Stimulated activated CD4-positive, alpha-beta T cell treated with anti-CD3 and anti-CD28 coated beads, Interleukin-1b, Interleukin-23, amount 100 ng/mL, for 4 hours (primary cell): ENCODE measurements at regions not wholly inside any gene's neighbourhood (a gene's known extent, or its start where the extent isn't known, plus 50 kb on each side); places are given as distances from the start of the nearest gene placed in this dataset.

Experiments used
- DNase-seq, 2 donors: peaks; one replicate each; pipeline ENCODE4 v3.0.0-alpha.2; 2020; ENCODE audit warnings: low read depth in 2 of 2

GRCh38 chr21:31410499-31411131, 66.6 kb upstream of the TIAM1 start:
- DNase-seq = no peak

DNA sequence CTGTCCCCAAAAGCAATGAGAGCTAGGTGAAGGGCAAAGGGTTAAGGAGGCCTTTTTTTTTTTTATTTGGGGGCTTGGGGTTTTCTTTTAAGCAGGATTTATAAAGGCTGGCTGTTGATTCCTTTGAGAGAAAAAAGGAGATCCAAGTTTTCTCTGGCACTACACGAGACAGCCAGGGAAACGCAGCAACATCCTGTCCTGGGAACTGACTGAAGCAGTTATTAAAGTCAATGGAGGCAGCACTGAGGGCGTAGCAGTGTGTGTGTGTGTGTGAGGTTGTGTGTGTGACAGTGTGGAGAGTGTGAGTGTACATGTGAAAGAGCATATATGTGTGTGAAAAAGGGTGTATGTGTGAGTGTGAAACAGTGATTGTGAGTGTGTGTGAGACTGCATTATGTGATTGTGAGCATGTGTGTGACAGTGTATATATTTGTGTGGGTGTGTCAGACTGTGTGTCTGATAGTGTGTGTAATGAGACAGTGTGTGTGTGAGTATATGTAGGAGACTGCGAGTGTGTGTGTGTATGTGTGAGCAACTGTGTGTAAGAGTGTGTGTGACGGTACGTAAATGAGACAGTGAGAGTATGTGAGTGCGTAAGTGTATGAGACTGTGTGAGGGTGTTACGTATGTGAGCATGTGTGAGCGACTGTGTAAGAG, 65.9 kb upstream of the TIAM1 start:
- DNase-seq = no peak

DNA sequence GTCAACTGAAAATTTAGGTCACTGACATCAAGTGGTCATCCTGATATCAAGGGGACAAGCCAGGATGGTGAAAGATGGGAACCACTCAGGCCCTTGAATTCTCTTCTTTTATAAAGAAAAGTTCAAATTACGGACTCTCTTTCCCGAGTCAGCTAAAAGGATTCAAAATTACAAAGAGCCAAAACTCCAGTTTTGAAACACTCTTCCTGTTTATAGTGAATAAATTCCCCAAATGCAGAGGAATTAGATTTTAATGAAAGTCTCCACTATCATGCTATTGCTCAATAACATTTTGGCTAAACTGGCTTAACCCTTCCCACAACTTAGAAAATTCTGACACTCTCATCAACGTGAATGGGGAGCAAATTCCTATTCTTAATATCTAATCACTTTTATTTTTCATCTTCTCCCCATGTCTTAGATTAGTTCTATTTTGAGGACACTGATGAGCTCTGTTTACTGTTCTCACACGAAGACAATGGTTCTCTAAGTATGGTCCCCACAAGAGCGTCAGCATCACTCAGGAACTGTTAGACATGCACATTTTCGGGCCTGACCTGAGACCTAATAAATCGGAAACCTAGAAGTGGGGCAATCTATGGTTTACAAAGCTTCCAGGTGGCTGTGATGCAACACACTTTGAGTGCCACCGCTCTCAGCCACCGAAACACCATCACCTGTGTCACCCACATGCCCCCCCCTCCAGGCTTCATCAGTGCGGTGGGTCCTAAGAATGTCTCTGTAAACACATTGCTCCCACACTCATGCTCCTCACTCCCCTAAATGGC, 64.4 kb upstream of the TIAM1 start:
- DNase-seq = no peak

DNA sequence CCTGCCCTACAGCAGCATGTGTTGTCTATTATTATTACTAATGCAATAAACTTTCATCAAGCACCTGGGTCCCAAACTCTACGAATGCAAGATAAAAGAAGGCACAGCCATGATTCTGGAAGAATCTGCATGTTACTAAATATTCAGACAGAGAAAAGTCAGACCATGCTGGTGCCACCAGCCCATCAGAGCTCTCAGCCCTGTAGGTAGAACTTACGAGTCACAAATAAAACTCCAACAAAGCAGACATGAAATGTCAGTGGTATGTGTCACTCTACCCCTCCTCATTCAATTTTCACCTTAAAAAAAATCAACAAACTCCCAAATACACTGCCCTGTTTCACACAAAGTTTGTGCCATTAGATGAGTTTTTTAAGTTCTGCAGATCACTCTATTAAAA, 62.4 kb upstream of the TIAM1 start:
- no peak for DNase-seq

DNA sequence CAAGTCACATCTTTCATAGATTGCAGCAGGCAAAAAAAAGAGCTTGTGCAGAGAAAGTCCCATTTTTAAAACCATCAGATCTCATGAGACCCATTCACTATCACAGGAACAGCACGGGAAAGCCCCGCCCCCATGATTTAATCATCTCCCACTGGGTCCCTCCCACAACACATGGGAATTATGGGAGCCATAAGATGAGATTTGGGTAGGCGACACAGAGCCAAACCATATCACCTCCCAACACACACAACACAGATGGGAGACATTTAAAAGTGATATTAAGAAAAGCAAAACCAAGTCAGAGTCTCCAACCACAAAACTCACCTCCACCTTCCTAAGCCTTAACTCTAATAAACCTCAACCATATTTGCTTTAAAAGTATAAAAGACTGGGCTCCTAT, 61.5 kb upstream of the TIAM1 start:
- DNase-seq = no peak

- DNase-seq = no peak
These were observed 59.7 kb upstream of the TIAM1 start for GRCh38 chr21:31403596-31404333.

GRCh38 chr21:31399591-31399990, 55.5 kb upstream of the TIAM1 start:
- DNase-seq = no peak

GRCh38 chr21:31398574-31398973, 54.5 kb upstream of the TIAM1 start:
- no peak for DNase-seq

GRCh38 chr21:31397939-31398338, 53.9 kb upstream of the TIAM1 start:
- no peak for DNase-seq

DNA sequence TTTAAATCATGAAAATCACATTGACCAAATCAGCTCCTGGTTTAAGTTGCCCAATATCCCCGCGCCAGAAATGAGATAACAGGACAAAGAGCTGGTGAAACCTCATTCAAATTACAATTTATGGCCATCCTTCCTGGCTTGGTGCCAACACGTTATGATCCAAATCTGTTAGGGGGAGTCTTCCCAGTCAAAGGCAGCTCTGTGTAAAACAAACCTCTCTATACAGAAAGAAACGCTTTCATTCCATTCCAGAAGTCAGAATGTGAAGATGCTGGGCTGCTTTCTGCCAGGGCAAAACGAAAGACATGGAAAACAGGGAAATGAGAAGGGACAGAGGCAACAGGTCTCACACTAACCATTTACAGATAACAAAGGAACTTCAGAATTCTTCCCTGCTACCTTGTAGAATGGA, 53.5 kb upstream of the TIAM1 start:
- DNase-seq = no peak

DNA sequence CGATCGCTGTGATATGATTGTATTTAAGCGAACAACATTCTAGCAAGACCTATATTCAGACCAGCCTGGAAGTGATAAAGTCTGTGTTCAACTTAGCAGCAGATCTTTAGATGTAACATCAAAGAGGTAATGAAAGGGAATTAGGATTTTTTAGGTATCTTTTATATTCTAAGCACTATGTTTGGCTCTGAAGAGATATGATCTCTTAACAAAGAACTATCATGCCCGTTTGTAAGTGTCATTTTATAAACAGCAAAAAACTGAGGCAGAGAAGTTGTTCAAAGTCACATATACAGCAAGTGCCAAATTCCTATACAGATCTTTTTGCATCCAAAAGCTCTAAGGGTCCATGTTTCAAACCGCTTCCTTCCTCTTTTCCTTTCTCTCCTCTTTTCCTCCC, 53.0 kb upstream of the TIAM1 start:
- no peak for DNase-seq

DNA sequence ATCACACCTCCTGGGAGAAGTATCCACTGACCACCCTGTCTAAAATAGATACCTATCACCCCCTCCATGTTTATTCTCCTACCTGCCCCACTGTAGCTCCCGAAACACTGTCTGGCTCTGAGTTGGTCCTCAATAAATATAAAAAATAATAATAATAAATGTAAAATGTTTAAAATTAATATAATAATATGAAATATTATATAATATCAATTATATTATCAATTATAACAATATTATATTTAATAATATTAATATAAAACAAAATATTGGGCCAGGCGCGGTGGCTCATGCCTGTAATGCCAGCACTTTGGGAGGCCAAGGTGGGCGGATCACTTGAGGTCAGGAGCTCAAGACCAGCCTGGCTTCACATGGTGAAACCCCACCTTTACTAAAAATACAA, 52.3 kb upstream of the TIAM1 start:
- no peak for DNase-seq

- DNase-seq = no peak
These were observed 51.7 kb upstream of the TIAM1 start for GRCh38 chr21:31395791-31396190.

DNA sequence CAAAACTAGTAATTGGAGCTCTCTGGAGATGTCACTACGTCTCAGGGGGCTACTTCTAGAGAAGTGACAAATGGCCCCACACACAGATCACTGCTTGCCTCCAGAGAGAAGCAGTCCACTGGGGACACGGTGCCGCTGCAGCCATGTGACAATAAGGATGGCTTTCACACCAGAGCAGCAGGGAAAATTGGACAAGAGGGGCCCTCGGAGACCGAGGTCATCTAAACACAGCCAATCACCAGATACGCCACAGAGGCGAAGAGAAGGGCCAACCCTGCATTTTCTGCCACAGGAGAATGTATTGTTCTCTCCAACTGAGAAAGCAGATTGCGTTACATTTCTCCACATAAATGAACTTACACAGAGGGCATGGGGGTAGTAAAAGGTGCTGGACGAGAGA, 51.2 kb upstream of the TIAM1 start:
- no peak for DNase-seq

GRCh38 chr21:31394309-31394708, 50.2 kb upstream of the TIAM1 start:
- DNase-seq = no peak
